HG02973 (cell line): ENCODE measurements at regions not wholly inside any gene's neighbourhood (a gene's known extent, or its start where the extent isn't known, plus 50 kb on each side); places are given as distances from the start of the nearest gene placed in this dataset.

ENCODE experiments used
- ATAC-seq: cut with Tn5 transposase; IDR thresholded peaks from one replicate; pipeline ENCODE4 v1.9.1; 2021; ENCODE audit warnings: moderate library complexity; ENCODE audit not compliant: unreplicated experiment

GRCh38 chr5:88377240-88377639, 108.6 kb upstream of the TMEM161B start:
- ATAC-seq: no peak

GRCh38 chr5:88376728-88377127, 108.1 kb upstream of the TMEM161B start:
- ATAC-seq: no peak

GRCh38 chr5:88374391-88374790, 105.7 kb upstream of the TMEM161B start:
- no peak for ATAC-seq

DNA sequence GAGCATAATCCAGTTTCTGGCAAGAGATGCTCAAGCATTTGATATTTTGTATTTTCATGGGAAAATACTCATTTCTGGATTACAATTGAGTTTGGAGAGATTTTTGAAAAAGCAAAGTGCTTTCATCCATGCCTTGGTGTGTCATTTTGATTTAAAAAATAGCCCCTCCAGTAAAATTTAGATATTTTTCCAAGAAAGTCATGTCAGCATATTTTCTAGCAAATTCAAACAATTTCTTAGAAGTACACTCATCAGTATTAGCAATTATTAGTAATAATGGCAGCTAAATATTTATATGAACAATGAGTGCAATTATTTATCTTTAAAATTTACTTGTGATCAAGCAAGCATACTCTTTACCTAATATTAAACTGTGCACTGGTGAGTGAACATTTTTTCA, 102.2 kb upstream of the TMEM161B start:
- ATAC-seq: no peak

DNA sequence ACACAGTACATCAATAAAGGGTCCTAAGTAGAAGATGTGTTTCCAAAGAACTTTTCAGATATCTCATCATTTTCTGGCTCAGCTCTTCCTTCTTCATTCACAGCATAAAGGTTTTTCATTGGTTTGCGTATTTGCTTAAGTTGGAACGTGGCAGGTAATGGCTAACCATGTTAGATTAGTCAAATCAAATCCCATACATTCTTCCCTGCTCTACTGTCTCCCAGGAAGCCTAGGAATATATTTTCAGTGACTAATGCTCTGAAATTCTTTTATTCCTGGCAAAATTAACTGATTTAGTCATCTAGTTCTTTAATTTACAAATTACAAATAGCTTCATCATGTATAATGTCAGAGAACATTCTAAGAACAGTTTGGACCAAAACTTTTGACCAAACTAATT, 99.6 kb upstream of the TMEM161B start:
- ATAC-seq: no peak

- ATAC-seq: no peak
Observed at GRCh38 chr5:88364991-88365390, 96.3 kb upstream of the TMEM161B start.

GRCh38 chr5:88355490-88356050, 86.9 kb upstream of the TMEM161B start:
- ATAC-seq: no peak

GRCh38 chr5:88325868-88326267, 57.2 kb upstream of the TMEM161B start:
- ATAC-seq: no peak

DNA sequence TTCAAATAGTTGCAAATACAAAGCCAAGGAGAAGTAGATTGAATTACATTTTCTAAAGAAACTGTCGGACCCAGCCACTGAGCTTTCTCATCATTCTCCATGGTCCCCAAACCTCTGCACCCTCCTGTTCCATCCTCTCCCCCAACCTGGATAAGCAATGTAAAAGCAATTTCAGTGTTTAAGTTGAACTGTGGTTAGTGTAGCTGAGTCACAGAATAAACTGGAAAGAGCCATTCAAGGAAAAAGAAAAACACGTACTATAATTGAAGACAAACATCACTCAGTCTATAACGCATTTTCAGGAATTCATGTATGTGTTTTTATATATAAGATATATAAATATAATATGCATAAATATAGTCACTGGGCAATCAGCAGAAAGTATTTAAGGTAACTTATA, 54.1 kb upstream of the TMEM161B start:
- no peak for ATAC-seq
